Suppressor macrophage treated with lipopolysaccharide for 1 hour (primary cell): ENCODE measurements at regions not wholly inside any gene's neighbourhood (a gene's known extent, or its start where the extent isn't known, plus 50 kb on each side); places are given as distances from the start of the nearest gene placed in this dataset.
"Not testable (repeated sequence)": the region's sequence is repeated elsewhere in the genome, so short reads cannot be mapped to it uniquely, and the experiment has no call there.

ENCODE experiments used
- DNase-seq, 3 donors: peaks; one replicate each; pipeline ENCODE4 v3.0.0-alpha.2; 2020 to 2022

- no peak for DNase-seq
Observed at GRCh38 chr10:131569851-131570715, 258.6 kb upstream of the TCERG1L start.

GRCh38 chr10:131570716-131571307, 259.3 kb upstream of the TCERG1L start:
- DNase-seq = no peak

DNA sequence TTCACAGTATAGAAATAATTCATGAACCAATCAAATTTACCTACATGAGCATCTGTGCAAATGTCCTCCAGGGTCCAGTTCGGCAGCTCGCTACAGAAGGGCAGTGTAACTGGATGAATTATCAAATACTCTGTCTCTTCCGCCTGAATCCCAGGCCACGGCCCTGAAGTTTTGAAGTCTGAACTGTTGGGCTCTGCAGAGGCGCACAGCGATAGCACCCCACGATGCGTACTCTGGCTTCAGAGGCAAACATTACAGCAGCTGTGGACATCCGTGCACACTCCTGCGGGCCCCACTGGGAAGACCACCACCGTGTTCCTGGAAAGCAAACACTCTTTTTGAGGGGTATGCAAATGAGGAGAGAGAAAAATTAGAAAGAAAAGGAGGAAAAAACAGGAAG, 259.8 kb upstream of the TCERG1L start:
- no peak for DNase-seq

GRCh38 chr10:131571865-131572264, 260.3 kb upstream of the TCERG1L start:
- DNase-seq = no peak

GRCh38 chr10:131573256-131573655, 261.7 kb upstream of the TCERG1L start:
- no peak for DNase-seq

GRCh38 chr10:131573707-131574106, 262.2 kb upstream of the TCERG1L start:
- DNase-seq = no peak

- no peak for DNase-seq
Observed at GRCh38 chr10:131574363-131574706, 262.8 kb upstream of the TCERG1L start.

DNA sequence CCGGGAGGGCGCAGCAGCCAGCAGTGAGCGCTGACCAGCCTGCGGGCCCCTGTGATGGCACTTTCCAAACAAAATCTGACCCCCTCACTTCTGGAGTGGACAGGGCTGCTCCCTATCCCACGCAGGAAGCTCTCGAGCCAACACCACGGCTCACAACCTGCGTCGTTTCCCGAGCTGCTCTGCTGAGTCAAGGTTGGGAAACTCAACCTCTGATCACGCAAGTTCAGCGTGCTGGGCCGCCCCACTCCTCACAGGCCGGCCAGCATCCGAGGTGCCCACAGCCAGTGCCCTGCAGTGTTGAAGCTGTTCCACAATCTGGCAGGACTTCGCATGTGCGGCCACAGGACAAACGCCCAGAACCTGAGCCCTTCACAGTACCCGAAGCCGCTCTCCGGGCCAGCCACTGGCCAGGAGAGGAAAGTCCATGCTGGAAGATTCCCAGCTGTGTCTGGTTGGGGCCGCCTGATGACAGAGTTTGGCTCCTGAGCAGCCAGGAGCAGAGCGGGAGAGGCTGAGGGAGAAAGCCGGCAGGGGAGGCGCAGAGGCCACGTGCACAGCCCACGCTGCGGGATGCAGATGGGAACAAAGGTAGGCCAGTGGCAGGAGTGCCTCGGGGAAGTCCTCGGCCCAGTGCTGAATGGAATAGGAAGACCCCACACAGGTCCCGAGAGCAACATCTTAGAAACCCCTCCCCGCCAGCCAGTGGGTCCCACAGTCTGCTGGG, 263.3 kb upstream of the TCERG1L start:
- no peak for DNase-seq

GRCh38 chr10:131575877-131576276, 264.4 kb upstream of the TCERG1L start:
- no peak for DNase-seq

DNA sequence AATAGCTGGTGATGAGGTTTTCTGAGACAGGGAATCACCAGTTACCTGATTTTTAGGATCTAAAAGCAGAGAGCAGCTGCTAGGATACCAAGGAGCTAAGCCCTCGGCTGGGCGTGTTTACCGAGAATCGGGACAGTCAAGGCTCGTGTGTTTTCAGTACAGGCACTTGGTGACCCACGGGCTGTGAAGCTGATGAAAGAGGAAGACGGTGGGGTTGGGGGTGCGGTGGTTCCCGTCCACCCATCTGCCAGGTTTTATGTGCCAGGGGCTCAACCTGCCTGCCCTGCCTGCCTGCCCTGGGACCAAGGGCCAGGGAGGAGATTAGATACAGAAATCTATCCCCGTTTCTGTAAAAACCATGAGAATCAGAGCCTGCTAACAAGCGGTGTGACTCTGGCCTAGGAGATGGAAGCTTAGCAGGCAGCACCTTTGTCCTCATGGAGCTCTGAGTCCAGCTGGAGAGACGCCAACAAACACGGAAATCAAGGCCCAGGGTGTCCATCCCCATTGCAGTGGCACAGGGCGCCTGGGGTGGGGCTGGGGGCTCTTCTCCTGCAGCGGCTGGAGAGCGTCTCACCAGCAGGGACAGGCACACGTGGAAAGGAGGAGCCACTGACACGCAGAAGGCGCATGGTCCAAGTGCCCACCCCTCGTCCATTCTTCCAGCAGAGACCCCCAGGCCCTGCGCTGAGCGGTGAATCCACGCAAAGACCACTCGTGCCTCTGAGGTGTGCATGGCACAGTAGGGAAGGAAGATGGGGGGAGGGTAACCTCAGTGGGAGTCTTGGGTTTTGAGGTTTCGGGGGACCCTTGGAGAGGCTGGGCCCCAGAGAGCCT, 265.0 kb upstream of the TCERG1L start:
- DNase-seq = no peak

DNA sequence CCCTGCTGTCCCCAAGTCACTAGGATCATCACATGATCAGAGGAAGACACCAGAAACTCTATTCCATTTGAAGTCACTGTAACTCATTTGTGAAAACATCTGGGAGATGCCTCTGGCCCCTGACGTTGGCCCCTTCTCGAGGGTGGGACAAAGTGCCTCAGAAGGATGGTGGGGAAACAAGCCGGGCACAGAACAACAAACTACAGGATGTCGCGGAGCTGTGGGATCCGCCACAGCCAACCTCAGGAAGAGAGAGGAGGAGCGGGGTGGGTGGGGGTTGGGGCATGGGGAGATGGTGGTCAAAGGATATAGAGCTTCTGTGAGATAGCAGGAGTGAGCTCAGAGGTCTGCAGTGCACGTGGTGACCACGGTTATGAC, 265.6 kb upstream of the TCERG1L start:
- no peak for DNase-seq

- DNase-seq = no peak
Observed at GRCh38 chr10:131577786-131578471, 266.4 kb upstream of the TCERG1L start.

DNA sequence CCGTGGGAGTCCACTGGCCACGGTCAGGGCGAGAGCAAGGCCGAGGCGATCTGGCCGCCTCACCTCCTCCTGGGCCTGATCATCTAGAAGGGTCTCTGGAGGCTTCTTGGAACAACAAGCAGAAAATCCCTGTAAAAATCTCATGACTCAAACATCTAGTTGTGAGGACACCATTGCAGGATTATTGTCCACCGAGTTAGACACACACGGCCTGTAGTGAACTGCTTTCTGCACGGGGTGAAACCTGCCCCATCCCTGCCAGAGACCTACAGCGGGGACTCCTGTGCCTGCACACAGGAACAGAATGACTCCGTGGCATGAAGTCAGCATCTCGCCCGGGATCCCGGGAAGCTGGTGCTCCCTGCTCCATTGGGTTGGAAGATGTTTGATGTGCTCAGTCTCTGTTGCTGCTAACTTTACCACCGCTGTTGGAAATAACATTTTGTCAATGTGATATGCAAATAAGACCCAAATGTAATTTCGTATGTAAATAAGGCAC, 267.0 kb upstream of the TCERG1L start:
- DNase-seq = no peak

- no peak for DNase-seq
Observed at GRCh38 chr10:131579251-131580071, 267.9 kb upstream of the TCERG1L start.

DNA sequence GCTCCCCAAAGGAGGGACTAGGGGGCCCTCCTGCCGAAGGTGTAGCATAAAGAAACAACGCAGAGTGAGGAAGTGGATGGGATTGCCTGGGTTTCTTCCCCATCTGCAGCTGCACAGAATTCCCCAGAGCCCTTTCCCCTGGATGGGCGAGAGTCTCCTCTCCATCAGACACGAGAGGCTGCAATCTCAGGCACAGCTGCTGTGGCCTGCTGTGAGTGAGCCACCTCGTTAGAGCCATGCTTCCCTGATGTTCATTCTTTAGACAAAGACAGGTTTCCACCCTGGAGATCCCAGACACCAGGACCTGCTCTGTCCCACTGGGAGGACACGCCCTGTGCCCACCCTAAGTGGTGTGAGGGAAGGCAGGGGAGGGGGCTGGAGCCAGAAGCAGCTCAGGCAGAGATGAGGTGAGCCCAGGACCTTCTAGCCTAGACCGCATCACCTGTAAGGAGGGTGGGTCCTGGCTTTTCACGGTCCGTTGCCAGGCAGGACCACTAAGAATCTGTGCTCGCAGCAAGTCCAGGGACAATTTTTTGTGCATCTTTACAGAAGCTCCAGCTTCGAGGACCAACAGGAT, 268.6 kb upstream of the TCERG1L start:
- DNase-seq = no peak

DNA sequence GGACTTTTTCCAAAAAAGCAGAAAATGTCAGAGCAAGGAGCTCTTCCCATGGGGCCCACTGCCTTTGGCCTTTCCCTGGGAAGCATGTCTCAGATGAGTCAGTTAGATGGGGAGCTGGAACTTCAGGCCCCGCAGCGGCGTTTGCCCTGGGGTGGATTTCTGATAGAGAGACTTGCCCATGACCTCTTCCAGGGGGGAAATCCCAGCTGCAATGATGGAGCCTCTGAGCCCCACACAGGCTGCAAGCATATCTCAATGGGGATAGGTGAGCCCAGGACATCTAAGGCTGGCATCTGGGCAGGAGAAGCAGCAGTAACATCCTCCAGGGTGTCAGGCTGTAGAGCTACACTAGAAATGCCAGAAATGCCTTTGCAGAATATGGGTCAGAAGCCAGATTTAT, 269.2 kb upstream of the TCERG1L start:
- DNase-seq = no peak

GRCh38 chr10:131581547-131581946, 270.0 kb upstream of the TCERG1L start:
- DNase-seq = not testable (repeated sequence)

- no peak for DNase-seq
Observed at GRCh38 chr10:131584287-131584686, 272.8 kb upstream of the TCERG1L start.

- no peak for DNase-seq
Observed at GRCh38 chr10:131585761-131586160, 274.2 kb upstream of the TCERG1L start.

DNA sequence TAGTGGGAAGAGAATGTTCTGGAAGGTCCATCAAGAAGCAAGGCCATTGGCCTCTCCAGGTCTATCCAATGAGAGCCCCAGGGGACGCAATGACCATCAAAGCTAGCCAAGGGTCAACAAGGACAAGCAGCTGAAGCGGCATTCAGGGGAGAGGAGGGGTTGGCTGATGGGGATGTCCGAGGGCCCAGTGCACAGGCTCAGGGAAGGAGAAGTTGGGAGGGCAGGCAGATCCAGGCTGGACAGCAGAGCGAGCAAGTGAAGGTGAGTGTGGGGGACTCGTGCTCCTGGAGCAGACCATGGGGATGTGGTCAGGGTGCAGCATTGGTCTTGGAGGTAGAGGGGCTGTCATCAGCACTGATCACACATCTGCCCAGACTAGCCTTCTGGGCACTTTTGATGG, 275.4 kb upstream of the TCERG1L start:
- no peak for DNase-seq
